AG04450 (cell line): ENCODE measurements at regions not wholly inside any gene's neighbourhood (a gene's known extent, or its start where the extent isn't known, plus 50 kb on each side); places are given as distances from the start of the nearest gene placed in this dataset.
"Not testable (repeated sequence)": the region's sequence is repeated elsewhere in the genome, so short reads cannot be mapped to it uniquely, and the experiment has no call there.

ENCODE experiments used
- CTCF ChIA-PET: fragments of 300-600, 350-600 bp; formaldehyde crosslinking; extraction: SDS; loops from one replicate; lab custom pipeline; 2022; ENCODE audit warnings: antibody characterized with exemption, inconsistent platforms; lab: Charles Lee
- POLR2A ChIA-PET: fragments of 350-600 bp; formaldehyde crosslinking; extraction: SDS; loops from one replicate; lab custom pipeline; 2021; ENCODE audit warnings: antibody characterized with exemption, inconsistent platforms; lab: Yijun Ruan, JAX
- DNase-seq: peaks from one replicate; pipeline ENCODE4 v3.0.0-alpha.2; 2011; ENCODE audit warnings: low read depth, low spot score
- H3K27ac ChIP-seq: one replicate; pipeline ENCODE4 v1.5.1; 2012; ENCODE audit warnings: low read depth, low read length, control low read depth
- H3K27me3 ChIP-seq: one replicate; pipeline ENCODE4 v1.6.0; 2012; ENCODE audit warnings: low read length; ENCODE audit not compliant: control insufficient read depth, insufficient read depth
- H3K4me3 ChIP-seq: 2 replicates; pipeline ENCODE4 v1.5.1; 2011; ENCODE audit warnings: mild to moderate bottlenecking, low read depth, low read length, control low read depth
- H3K9me3 ChIP-seq: 2 replicates; pipeline ENCODE4 v1.5.1; 2012; ENCODE audit warnings: low read length; ENCODE audit not compliant: control insufficient read depth, insufficient read depth
- TF ChIP-seq, protein P1 (sequence below): IDR thresholded peaks from 2 replicates; pipeline ENCODE4 v1.5.1; 2011; ENCODE audit warnings: low read depth, low read length, control low read depth, inconsistent platforms

DNA sequence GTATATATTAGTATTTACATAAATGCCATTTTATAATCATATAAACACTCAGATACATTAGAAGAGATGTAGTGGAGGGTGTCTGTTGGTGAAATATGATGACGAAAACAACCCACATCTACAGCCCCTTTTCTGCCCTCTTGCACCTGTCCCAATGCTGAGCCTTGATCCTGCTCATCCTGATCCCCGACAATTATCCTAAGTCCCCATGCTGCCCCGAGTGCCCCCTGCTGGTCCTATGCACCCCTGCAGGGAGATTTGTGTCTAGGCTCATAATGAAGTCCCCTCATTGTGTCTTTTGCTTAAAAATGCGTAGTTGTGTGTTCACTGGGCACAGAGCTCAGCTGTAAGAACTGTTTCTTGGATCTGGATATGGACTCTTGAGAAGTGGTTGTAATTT is 554.5 kb downstream of the TMEM121 start:
- no peaks in the 10 kb centered on the region for H3K9me3 ChIP-seq
- H3K27me3 ChIP-seq: no peaks in the 10 kb centered on the region
- CTCF ChIA-PET: no interaction called here
- TF ChIP-seq, protein P1, sequence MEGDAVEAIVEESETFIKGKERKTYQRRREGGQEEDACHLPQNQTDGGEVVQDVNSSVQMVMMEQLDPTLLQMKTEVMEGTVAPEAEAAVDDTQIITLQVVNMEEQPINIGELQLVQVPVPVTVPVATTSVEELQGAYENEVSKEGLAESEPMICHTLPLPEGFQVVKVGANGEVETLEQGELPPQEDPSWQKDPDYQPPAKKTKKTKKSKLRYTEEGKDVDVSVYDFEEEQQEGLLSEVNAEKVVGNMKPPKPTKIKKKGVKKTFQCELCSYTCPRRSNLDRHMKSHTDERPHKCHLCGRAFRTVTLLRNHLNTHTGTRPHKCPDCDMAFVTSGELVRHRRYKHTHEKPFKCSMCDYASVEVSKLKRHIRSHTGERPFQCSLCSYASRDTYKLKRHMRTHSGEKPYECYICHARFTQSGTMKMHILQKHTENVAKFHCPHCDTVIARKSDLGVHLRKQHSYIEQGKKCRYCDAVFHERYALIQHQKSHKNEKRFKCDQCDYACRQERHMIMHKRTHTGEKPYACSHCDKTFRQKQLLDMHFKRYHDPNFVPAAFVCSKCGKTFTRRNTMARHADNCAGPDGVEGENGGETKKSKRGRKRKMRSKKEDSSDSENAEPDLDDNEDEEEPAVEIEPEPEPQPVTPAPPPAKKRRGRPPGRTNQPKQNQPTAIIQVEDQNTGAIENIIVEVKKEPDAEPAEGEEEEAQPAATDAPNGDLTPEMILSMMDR: no peak
- POLR2A ChIA-PET: no interaction called here
- no peak overlapping the region for H3K27ac ChIP-seq
- no peak overlapping the region for H3K4me3 ChIP-seq
- DNase-seq: no peak

DNA sequence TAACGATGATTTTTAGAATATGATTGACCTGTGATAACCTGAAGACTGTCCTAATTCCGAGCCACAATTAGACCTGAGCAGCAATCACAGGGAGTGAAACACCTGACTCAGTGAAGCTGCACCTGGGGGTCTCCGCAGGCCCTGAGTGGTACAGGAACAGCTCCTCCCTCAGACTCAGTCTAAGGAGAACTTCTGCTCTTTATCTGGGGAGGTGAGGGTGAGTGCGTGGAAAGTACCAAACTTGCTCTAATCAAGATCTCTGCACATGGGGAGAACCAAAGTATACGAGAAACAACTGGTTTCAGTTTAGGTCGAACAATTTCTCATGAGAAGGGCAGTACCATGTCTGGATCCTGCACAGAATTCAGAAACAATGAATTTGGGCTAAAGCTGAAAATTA is 555.3 kb downstream of the TMEM121 start:
- POLR2A ChIA-PET, H3K4me3 ChIP-seq, H3K9me3 ChIP-seq, H3K27ac ChIP-seq, DNase-seq, CTCF ChIA-PET, H3K27me3 ChIP-seq: not testable (repeated sequence)

DNA sequence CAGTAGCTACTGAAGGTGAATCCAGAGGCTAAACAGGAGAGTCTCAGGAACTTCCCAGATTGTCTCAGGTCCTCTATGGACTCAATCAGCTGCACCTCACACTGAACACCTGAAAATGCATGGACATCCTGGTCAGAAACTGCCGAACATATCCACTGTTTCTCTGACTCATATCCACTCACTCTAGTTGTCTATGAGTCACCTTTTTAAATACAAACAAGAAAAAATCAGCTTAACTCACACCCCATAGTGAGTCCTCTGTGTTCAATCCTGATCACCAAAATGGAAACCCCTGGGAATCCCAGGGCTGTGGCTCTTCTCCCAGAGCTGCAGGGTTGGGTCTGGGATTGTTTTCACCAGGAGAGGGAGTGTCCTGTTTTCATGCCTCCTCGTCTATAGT is 556.7 kb downstream of the TMEM121 start:
- Histone ChIP-seq H3K4me3 (no peak overlapping the region), H3K27me3 (no peaks in the 10 kb centered on the region), H3K27ac (no peak overlapping the region), H3K9me3 (no peaks in the 10 kb centered on the region)
- DNase-seq: no peak
- TF ChIP-seq, protein P1: no peak
- ChIA-PET POLR2A (no interaction called here), CTCF (no interaction called here)

DNA sequence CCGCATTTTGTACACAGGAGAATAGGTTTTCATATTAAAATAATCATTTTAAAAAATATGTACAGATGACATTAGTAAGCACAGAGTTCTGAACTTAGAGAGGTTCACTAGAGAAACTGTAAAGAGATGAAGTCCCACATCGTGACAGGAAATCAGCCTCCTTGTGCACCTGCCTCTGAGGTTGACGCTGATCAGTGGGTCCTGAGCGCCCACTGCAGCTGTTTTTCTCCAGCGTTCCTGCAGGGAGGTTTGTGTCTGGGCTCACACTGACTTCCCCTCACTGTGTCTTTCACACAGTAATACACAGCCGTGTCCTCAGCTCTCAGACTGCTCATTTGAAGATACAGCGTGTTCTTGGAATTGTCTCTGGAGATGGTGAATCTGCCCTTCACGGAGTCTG is 561.5 kb downstream of the TMEM121 start:
- ChIA-PET CTCF (no interaction called here), POLR2A (no interaction called here)
- Histone ChIP-seq H3K27ac (no peak overlapping the region), H3K9me3 (no peaks in the 10 kb centered on the region), H3K4me3 (no peak overlapping the region), H3K27me3 (no peaks in the 10 kb centered on the region)
- TF ChIP-seq, protein P1: no peak
- no peak for DNase-seq

DNA sequence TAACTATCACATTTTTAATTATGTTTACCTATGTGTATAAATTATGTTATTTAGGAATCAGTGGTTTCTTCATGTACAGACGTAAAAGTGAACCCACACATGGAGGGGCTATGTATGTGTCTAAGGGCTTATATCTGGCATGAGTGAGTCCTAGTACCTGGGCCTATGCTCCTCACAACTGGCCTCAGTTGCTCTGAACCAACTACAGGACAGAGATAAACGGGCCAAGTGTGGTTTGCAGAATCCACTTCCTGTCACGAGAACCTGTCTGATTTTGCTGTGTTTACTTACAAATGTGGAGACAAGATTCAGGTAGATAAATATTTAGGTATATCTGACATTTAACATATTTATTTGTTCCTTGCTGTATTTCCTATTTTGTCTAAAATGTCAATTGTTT is 562.5 kb downstream of the TMEM121 start:
- CTCF ChIA-PET, H3K9me3 ChIP-seq, POLR2A ChIA-PET, H3K27ac ChIP-seq, DNase-seq, H3K27me3 ChIP-seq, H3K4me3 ChIP-seq: not testable (repeated sequence)

DNA sequence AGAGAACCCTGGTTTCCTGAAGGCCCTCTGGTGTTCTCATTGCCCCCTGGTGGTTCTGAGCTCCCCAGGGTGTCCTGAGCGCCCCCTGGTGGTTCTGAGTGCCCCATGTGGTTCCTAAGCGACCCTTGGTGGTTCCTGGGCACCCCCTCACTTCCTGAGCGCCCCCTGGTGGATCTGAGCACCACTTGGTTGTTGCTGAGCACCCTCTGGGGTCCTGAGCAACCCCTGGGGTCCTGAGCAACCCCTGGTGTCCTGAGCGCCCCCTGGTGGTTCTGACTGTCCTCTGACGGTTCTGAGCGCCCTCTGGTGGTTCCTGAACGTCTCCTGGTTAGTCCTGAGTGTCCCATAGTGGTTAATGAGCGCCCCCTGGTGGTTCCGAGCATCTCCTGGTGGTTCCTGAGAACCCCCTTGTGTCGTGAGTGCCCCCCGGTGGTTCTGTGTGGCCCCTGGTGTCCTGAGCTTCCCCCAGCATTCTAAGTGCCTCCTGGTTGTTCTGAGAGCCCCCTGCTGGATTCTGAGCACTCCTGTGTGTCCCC is 568.3 kb downstream of the TMEM121 start:
- DNase-seq: no peak
- H3K9me3 ChIP-seq: no peaks in the 10 kb centered on the region
- POLR2A ChIA-PET: no interaction called here
- no peak overlapping the region for H3K27ac ChIP-seq
- no peak overlapping the region for H3K4me3 ChIP-seq
- TF ChIP-seq, protein P1: no peak
- no peaks in the 10 kb centered on the region for H3K27me3 ChIP-seq
- CTCF ChIA-PET: no interaction called here
